HG02884 (cell line): ENCODE measurements at regions not wholly inside any gene's neighbourhood (a gene's known extent, or its start where the extent isn't known, plus 50 kb on each side); places are given as distances from the start of the nearest gene placed in this dataset.

Source experiments
- ATAC-seq: cut with Tn5 transposase; IDR thresholded peaks from one replicate; pipeline ENCODE4 v1.9.1; 2021; ENCODE audit warnings: mild to moderate bottlenecking, moderate library complexity; ENCODE audit not compliant: unreplicated experiment

GRCh38 chr1:68332041-68332440, 99.7 kb upstream of the WLS start:
- ATAC-seq: no peak

GRCh38 chr1:68331117-68331865, 99.0 kb upstream of the WLS start:
- ATAC-seq: no peak

DNA sequence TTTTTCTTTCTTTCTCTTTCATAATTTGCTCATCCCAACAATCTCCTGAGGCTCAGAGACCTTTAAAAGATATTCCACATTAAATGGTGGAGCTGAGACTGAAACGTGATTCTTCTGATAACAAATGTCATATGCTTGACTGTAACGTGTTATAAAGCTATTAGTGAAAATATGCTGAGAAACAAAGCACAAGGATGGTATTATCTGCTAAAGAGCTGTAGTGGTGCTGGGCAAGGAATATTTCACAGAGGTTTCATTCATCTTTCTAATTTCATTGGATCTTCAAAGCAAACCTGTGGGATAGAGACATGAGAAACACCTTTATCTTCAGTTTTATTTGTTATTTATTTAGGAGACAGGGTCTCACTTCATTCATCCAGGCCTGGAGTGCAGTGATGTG, 98.1 kb upstream of the WLS start:
- no peak for ATAC-seq

DNA sequence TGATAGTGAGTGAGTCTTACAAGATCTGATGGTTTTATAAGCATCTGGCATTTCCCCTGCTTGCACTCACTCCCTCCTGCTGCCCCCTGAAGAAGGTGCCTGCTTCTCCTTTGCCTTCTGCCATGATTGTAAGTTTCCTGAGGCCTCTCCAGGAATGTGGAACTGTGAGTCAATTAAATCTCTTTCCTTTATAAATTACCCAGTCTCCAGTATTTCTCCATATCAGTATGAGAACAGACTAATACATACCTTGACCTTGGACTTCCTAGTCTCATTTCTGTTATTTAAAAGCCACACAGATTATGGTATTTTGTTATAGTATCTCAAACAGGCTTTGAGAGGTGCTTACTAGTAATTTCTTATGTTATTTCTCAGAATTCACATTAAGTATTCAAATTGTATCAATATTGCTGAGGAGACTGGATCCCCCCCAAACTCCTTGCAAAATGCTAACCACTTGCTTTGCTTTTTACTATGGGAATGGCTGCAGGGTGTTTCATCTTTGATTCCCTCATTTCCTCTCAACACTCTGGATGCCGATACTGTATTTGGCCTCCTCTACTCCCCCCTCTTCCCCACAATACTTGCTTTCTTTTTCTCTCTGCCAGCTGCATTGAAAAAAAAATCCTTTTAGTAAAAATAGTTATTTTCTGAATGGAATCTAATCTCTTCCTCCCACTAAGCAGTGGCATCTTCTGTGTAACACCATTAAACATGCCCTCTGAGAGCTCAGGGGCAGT, 96.9 kb upstream of the WLS start:
- ATAC-seq: no peak

- ATAC-seq: no peak
Observed at GRCh38 chr1:68328490-68328889, 96.2 kb upstream of the WLS start.

DNA sequence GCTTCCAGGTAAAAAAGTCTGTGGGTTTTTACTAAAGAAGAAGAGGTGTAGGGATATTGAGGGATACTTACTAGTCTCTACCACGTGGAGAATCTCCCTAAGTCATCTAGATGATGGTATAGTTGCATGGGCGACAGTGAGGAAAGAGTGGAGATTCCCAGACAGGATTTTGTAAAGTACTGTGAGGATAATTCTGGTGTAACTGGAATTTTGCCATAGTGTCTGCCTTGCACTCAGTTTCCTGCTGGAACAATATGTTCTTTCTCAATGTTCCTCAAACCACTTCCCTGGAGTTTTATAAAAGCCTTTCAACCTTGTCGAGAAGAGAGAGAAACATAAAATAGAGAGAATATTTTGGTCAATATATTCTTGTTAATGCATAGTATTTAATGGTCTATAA, 95.1 kb upstream of the WLS start:
- ATAC-seq: no peak

GRCh38 chr1:68326481-68326880, 94.2 kb upstream of the WLS start:
- ATAC-seq: no peak

DNA sequence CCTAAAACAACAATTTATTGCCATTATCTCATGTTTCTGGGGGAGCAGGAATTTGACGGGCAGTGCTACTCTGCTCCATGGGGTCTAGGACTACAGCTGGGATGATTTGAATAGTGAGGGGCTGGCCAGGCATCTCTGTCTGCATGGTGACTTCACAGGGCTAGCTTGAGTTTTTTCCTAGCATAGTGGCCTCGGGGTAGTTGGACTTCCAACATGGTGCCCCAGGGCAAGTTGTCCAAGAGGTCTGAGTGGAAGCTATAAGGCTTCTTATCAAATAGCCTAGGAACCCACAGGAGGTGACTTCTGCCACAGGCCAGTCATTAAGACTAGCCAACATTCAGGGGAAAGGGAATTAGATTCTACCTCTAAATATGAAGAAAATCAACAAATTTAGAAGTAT, 92.0 kb upstream of the WLS start:
- no peak for ATAC-seq

DNA sequence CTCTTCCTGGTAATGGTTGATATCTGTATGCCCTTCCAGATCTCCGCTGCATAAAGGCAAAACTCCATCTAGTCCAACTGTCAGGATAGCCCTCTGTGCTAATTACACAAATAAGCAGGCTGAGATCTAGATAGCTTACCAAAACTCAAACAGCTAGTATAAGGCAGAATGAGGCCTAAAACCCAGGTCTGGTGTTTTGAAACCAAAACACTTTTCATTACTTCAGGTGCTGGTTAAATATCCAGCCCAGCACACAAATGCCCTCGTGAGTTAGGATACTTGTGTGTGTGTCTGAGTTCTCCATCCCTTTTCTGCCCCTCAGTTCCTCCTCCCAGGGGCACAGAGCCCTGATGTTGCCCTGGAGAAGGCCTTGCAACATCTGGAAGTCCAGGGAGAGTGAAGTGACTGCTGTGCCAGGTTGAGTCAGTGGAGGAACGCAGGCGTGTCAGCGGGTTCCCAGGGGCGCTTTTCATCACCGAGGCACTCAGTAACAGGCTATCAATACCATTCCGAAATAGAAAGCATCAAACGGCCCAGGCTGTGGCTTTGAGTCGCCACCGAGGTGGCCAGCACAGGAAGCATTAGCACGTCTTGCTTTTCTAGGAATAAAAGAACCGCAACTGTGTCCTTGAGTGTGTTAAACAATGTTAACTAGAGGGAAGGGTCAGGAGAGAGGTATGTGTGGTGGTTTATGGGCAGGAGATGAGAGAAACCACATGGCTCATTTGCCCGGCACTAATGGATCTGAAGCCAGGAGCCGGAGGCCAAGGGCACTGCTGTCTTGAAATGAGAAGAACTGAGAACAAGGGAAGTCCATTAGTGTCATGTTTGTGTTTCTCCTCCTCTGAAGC, 90.7 kb upstream of the WLS start:
- ATAC-seq: no peak

GRCh38 chr1:68322096-68322495, 89.8 kb upstream of the WLS start:
- no peak for ATAC-seq

DNA sequence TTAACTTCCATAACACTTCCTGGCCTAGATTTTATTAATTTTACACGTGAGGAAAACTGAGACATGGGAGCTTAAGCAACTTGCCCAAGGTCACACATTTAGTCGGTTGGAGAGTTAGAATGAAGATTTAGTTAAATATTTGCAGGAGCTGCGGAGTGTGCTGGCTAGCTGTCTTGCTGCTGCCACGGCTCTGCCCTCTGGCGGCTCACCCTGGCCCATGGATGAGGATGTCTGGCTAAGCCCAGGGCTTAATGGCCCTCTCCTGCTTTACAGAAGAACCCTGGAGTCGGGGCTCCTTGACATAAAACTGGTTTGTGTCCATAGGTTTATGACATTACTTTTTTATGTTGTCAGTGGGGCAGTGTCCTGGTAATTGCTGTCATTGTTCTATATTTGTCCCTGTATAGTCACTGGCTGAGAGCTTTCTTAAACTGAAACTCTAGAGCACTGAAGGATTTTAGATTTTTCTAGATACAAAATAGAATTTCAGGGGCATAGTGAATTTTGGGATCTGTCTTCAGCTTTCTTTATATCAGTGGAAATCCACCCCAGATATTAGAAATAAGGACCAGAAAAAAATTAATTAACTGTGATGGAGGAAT, 88.9 kb upstream of the WLS start:
- ATAC-seq: no peak

GRCh38 chr1:68320349-68320748, 88.0 kb upstream of the WLS start:
- ATAC-seq: no peak

GRCh38 chr1:68319907-68320306, 87.6 kb upstream of the WLS start:
- no peak for ATAC-seq

DNA sequence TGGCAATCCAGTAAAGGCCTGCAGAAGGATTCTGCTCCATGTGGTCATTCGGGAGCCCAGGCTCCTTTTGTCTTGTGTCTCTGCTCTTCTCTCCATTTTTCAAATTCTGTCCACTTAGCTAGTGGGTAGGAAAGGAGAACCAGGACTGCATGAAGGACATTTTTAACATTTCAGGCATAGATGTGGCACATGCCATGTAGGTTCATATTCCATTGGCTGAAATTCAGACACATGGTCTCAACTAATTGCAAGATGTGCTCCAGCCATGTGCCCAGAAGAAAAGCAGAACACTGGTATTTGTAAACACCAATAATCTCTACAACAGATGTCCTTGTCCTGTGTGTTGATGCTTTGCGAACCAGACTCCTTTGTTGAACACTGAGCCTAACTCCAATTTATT, 85.2 kb upstream of the WLS start:
- no peak for ATAC-seq

- no peak for ATAC-seq
Observed at GRCh38 chr1:68314151-68314780, 81.9 kb upstream of the WLS start.

GRCh38 chr1:68313735-68314134, 81.4 kb upstream of the WLS start:
- no peak for ATAC-seq

- ATAC-seq: no peak
Observed at GRCh38 chr1:68308034-68308433, 75.7 kb upstream of the WLS start.

GRCh38 chr1:68307378-68307787, 75.1 kb upstream of the WLS start:
- no peak for ATAC-seq

GRCh38 chr1:68301471-68302001, 69.2 kb upstream of the WLS start:
- no peak for ATAC-seq

GRCh38 chr1:68294367-68295066, 62.2 kb upstream of the WLS start:
- no peak for ATAC-seq
